K562 (cell line): ENCODE measurements at regions not wholly inside any gene's neighbourhood (a gene's known extent, or its start where the extent isn't known, plus 50 kb on each side); places are given as distances from the start of the nearest gene placed in this dataset.

Experiments used
- CXXC5 ChIP-seq: fragments of 250-450 bp; sonication (Bioruptor Pico); IDR thresholded peaks from 2 replicates; pipeline ENCODE4 v1.8.0; 2022; ENCODE audit warnings: inconsistent platforms, mild to moderate bottlenecking, moderate library complexity
- DPF2 ChIP-seq: fragments of 450-650 bp; IDR thresholded peaks from 2 replicates; pipeline ENCODE4 v1.6.1; 2016
- GABPB2 ChIP-seq: fragments of 250-450 bp; sonication (Bioruptor Pico); conservative IDR thresholded peaks from 2 replicates; pipeline ENCODE4 v1.5.1; 2021; ENCODE audit warnings: mild to moderate bottlenecking
- JUND ChIP-seq, 2 experiments: IDR thresholded peaks; 2 replicates in 1 of 2; 3 replicates in 1 of 2; pipeline ENCODE4 v1.6.1; 2011; ENCODE audit warnings: borderline replicate concordance in 2 of 2, low read depth in 2 of 2, low read length in 2 of 2, improper control_type of control experiment in 1 of 2, missing biosample characterization in 1 of 2, missing genetic modification characterization in 1 of 2, missing genetic modification reagents in 1 of 2
- MECOM ChIP-seq: fragments of 250-450 bp; sonication (Bioruptor Pico); IDR thresholded peaks from 2 replicates; pipeline ENCODE4 v1.8.0; 2022; ENCODE audit warnings: inconsistent platforms
- MLLT1 ChIP-seq, 2 experiments: fragments of 450-650 bp; IDR thresholded peaks; 2 replicates each; pipeline ENCODE4 v1.6.1; 2016
- MTA2 ChIP-seq: fragments of 450-650 bp; IDR thresholded peaks from 2 replicates; pipeline ENCODE4 v1.6.1; 2016; ENCODE audit warnings: low read depth
- NONO ChIP-seq, 2 experiments: fragments of 200-400 bp in 1 of 2; fragments of 450-650 bp in 1 of 2; formaldehyde crosslinking in 1 of 2; IDR thresholded peaks; 2 replicates each; pipeline ENCODE4 v1.6.1; 2017; ENCODE audit warnings: low read depth in 2 of 2, mild to moderate bottlenecking in 2 of 2, moderate library complexity in 2 of 2, low read length in 1 of 2
- RBM39 ChIP-seq: fragments of 200-400 bp; formaldehyde crosslinking; optimal IDR thresholded peaks from 2 replicates; pipeline ENCODE3; 2018; ENCODE audit warnings: low read depth, low read length
- RREB1 ChIP-seq: fragments of 250-450 bp; sonication (Bioruptor Pico); IDR thresholded peaks from 2 replicates; pipeline ENCODE4 v1.4.0; 2020
- SRF ChIP-seq, 2 experiments: fragments of 250-450, 450-650 bp in 1 of 2; sonication (Bioruptor Pico) in 1 of 2; sonication (generic) in 1 of 2; formaldehyde crosslinking; IDR thresholded peaks; 2 replicates each; pipeline versions ENCODE4 v1.5.0 to v1.5.1; 2020 to 2022; ENCODE audit warnings: mild to moderate bottlenecking in 1 of 2, missing genetic modification reagents in 1 of 2
- THAP7 ChIP-seq: fragments of 250-450 bp; sonication (Bioruptor Pico); IDR thresholded peaks from 2 replicates; pipeline ENCODE4 v1.5.0; 2021
- THRB ChIP-seq: fragments of 450-650 bp; formaldehyde crosslinking; conservative IDR thresholded peaks from 2 replicates; pipeline ENCODE4 v1.4.0; 2022; ENCODE audit warnings: mild to moderate bottlenecking, missing genetic modification characterization
- ZBTB43 ChIP-seq: sonication (generic); formaldehyde crosslinking; IDR thresholded peaks from 2 replicates; pipeline ENCODE4 v1.8.0; 2023; ENCODE audit warnings: mild to moderate bottlenecking, missing genetic modification reagents
- ZNF444 ChIP-seq: fragments of 250-450 bp; sonication (Bioruptor Pico); IDR thresholded peaks from 2 replicates; pipeline ENCODE4 v1.4.0; 2020; ENCODE audit warnings: mild to moderate bottlenecking, moderate library complexity

GRCh38 chr10:21130108-21130507, 233.0 kb upstream of the NEBL start (continued):
- TF ChIP-seq JUND (IDR thresholded peaks at IDR 0.05; ENCODE audit: borderline replicate concordance, low read depth, low read length) (peak; percentile 62; the same call in 1 of the 2 replicates), JUND (tag; IDR thresholded peaks at IDR 0.05; ENCODE audit: borderline replicate concordance, low read depth, low read length) (0 out of 3 replicates have a peak, but pooled peaks have one; percentile 26), ZNF444 (CRISPR knock-in tag) (no peak), MLLT1 (IDR thresholded peaks at IDR 0.05) (no peak), SRF (CRISPR knock-in tag; IDR thresholded peaks at IDR 0.05) (no peak), ZBTB43 (CRISPR knock-in tag) (no peak), RBM39 (no peak), THAP7 (no peak), RREB1 (CRISPR knock-in tag) (no peak), GABPB2 (CRISPR knock-in tag) (no peak), MTA2 (peak; percentile 72; the same call in 1 of the 2 replicates), THRB (CRISPR knock-in tag) (no peak), CXXC5 (CRISPR knock-in tag) (peak; percentile 35), DPF2 (peak; percentile 93), NONO (IDR thresholded peaks at IDR 0.05; ENCODE audit: low read depth in 2 of 2, low read length in 1 of 2) (no peak), MECOM (peak; percentile 74; the same call in 1 of the 2 replicates)
